Esophagus squamous epithelium (tissue), 5 donors: ENCODE measurements at regions not wholly inside any gene's neighbourhood (a gene's known extent, or its start where the extent isn't known, plus 50 kb on each side); places are given as distances from the start of the nearest gene placed in this dataset.

Experiments used
- DNase-seq: peaks from one replicate; lab custom pipeline; 2025; lab: John Stamatoyannopoulos, UW
- H3K27ac ChIP-seq, 4 donors: fragments of 200-600 bp; sonication (generic); one replicate each; pipeline ENCODE4 v1.5.1; 2016 to 2019; ENCODE audit warnings: mild to moderate bottlenecking in 1 of 4
- H3K27me3 ChIP-seq, 4 donors: fragments of 200-600 bp; sonication (generic); 1 replicate in 3 of 4; 2 replicates in 1 of 4; pipeline versions ENCODE4 v1.5.1 to v1.6.0; 2017 to 2021; ENCODE audit warnings: antibody characterized with exemption in 1 of 4
- H3K36me3 ChIP-seq, 3 donors: fragments of 200-600 bp; sonication (generic); one replicate each; pipeline ENCODE4 v1.5.1; 2016 to 2019
- H3K4me1 ChIP-seq, 3 donors: fragments of 200-600 bp; sonication (generic); one replicate each; pipeline ENCODE4 v1.5.1; 2017 to 2019
- H3K4me3 ChIP-seq, 4 donors: fragments of 200-600 bp; sonication (generic); 1 replicate in 3 of 4; 2 replicates in 1 of 4; pipeline ENCODE4 v1.5.1; 2016 to 2019; ENCODE audit warnings: mild to moderate bottlenecking in 2 of 4, moderate library complexity in 1 of 4
- H3K9me3 ChIP-seq, 3 donors: fragments of 200-600 bp; sonication (generic); one replicate each; pipeline ENCODE4 v1.5.1; 2016 to 2019
- POLR2A ChIP-seq, 4 donors: fragments of 450-650 bp; IDR thresholded peaks; one replicate each; pipeline ENCODE4 v1.6.1; 2017; ENCODE audit warnings: antibody characterized with exemption in 4 of 4, mild to moderate bottlenecking in 4 of 4, moderate library complexity in 3 of 4
- WGBS, 2 donors: methylation state at CpG; one replicate each; pipeline ENCODE4 v1.1.5; 2018; 5-methylcytosine and 5-hydroxymethylcytosine counted together
- intact Hi-C: fragments of 100-400 bp; cut with DNase I; formaldehyde crosslinking; loops from one replicate; pipeline ENCODE4 v1.15.0; 2022
- TF ChIP-seq, protein P1 (sequence below), 6 experiments: fragments of 450-650 bp in 4 of 6; fragments of 200-600 bp in 2 of 6; sonication (generic) in 2 of 6; IDR thresholded peaks; one replicate each; pipeline ENCODE4 v1.5.1; 2016 to 2019; ENCODE audit warnings: antibody characterized with exemption in 6 of 6, mild to moderate bottlenecking in 4 of 6, moderate library complexity in 4 of 6
- donor health status: DM: yes; HTN: yes; CAD: no.

DNA sequence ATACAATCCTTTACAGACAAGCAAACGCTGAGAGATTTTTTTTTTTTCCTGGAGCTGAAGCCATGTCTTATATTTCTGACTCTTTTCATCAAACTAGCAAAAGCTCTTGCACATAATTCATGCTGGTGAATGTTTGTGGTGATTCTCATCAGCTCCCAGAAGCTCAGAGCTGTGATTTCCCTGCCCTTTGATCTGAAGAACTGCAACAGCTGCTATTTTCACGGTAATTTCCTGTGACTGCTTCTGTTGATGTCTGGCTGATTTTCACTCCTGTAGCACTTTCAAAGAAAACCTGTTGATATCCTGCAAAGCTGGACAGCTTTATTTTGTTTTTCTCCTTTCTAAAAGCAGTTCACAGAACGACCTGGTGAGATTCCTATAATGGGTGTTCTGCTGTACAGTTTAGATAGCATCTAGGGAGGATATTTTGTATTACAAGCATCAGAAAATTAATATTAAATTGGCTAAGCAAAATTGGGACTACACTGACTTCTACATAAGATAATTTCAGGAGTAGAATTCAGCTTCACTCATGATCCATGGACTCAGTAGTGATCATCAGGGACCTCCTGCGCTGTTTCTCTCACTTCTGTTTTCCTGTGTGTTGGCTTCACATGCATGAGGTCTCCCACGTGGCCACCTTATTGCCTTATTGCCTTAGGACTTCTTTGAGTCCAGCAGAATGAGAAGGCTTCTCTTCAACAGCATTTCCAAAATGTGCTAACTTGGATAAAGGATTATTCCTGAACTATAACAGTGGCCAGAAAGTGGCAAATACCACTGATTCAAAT is 1111.6 kb upstream of the SORCS1 start:
- Histone ChIP-seq H3K27me3 (no peaks in the 10 kb centered on the region), H3K9me3 (peaks cover 0 to 15% (median 0%) of the 10 kb centered on the region in 3 donors), H3K4me3 (no peak overlapping the region), H3K36me3 (no peaks in the 10 kb centered on the region), H3K27ac (no peak overlapping the region), H3K4me1 (no peaks in the 10 kb centered on the region)
- intact Hi-C loops, result no loop called here
- no peak for DNase-seq
- TF ChIP-seq, protein P1, sequence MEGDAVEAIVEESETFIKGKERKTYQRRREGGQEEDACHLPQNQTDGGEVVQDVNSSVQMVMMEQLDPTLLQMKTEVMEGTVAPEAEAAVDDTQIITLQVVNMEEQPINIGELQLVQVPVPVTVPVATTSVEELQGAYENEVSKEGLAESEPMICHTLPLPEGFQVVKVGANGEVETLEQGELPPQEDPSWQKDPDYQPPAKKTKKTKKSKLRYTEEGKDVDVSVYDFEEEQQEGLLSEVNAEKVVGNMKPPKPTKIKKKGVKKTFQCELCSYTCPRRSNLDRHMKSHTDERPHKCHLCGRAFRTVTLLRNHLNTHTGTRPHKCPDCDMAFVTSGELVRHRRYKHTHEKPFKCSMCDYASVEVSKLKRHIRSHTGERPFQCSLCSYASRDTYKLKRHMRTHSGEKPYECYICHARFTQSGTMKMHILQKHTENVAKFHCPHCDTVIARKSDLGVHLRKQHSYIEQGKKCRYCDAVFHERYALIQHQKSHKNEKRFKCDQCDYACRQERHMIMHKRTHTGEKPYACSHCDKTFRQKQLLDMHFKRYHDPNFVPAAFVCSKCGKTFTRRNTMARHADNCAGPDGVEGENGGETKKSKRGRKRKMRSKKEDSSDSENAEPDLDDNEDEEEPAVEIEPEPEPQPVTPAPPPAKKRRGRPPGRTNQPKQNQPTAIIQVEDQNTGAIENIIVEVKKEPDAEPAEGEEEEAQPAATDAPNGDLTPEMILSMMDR (IDR thresholded peaks at IDR 0.05), result no peak
- no peak for TF ChIP-seq POLR2A (IDR thresholded peaks at IDR 0.05)
- WGBS, 2 donors, result 29 to 37% methylated on average over 5 of the region's 5 CpGs

DNA sequence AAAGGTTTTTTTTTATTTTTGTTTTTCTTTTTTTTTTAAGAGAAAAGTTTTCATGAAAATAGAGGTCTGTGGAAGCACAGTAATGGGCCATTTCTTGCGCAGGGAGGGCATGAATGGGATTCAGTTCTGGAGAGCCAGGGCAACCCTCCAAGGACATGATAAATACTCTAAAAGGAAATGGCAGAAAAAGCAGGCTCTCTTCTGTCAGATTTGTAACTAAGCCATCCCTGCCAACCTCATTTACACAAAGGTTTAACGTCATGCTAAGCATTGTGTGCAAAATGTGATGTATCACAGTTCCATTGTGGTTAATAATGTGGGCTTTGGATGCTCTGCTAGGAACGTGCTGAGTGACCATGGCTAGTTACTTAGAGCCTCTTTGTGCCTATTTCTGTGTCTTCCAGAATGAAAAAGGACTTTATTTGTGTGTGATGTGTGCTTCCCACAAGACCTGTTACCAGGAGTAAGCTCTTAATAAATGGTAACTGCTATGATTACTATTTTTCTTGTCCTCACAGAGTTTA is 1095.9 kb upstream of the SORCS1 start:
- DNase-seq, result no peak
- Histone ChIP-seq H3K4me1 (no peaks in the 10 kb centered on the region), H3K27ac (no peak overlapping the region), H3K36me3 (no peaks in the 10 kb centered on the region), H3K9me3 (no peaks in the 10 kb centered on the region), H3K4me3 (no peak overlapping the region), H3K27me3 (no peaks in the 10 kb centered on the region)
- TF ChIP-seq, protein P1 (IDR thresholded peaks at IDR 0.05), result no peak
- no peak for TF ChIP-seq POLR2A (IDR thresholded peaks at IDR 0.05)
- WGBS, 2 donors, result 27 to 35% methylated on average over 3 of the region's 3 CpGs
- intact Hi-C loops, result no loop called here

DNA sequence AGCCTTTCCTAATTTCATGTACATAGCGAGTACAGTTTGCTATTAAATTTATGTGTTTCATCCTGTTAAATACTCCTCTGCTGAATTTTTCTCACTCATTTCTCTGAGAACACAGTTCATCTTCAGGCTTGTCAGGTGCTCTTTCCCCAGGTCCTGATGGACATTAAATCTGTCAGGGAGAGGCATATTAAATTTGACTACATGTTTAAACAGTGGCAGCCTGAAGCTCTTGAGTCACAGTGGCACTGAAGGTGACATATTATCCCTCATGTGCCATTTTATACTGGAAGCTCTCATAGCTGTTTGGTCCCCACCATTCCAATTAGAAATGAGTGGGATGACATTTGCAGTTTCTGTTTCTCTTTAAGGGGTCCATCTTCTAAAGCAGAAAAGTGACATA is 1089.6 kb upstream of the SORCS1 start:
- H3K4me3 ChIP-seq, result no peak overlapping the region
- no peak for TF ChIP-seq POLR2A (IDR thresholded peaks at IDR 0.05)
- TF ChIP-seq, protein P1 (IDR thresholded peaks at IDR 0.05), result no peak
- no peaks in the 10 kb centered on the region for H3K36me3 ChIP-seq
- no peak overlapping the region for H3K27ac ChIP-seq
- DNase-seq, result no peak
- 76 to 79% methylated on average over 1 of the region's 1 CpG for WGBS, 2 donors
- intact Hi-C loops, result no loop called here
- H3K27me3 ChIP-seq, result no peaks in the 10 kb centered on the region
- H3K9me3 ChIP-seq, result no peaks in the 10 kb centered on the region
- no peaks in the 10 kb centered on the region for H3K4me1 ChIP-seq

DNA sequence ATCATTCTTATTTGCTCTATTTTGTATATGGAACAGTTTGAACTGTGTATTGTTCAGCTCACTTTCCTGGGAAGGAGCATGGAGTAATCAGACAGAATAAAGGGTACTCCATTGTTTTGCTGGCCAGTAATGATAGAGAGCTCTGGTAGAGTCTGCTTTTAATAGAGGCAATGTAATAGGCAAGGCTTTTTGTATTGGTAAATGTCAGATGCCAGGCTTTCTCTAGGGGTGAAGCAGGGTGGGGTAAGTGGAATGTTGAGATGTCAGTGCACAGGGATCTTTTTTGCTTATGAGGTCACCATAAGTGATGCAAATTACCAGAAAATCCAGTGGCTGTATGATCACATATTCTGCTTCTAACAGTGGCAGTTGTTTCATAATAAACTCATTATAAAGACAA is 1088.3 kb upstream of the SORCS1 start:
- Histone ChIP-seq H3K9me3 (no peaks in the 10 kb centered on the region), H3K4me3 (no peak overlapping the region), H3K27ac (no peak overlapping the region), H3K36me3 (no peaks in the 10 kb centered on the region), H3K27me3 (no peaks in the 10 kb centered on the region), H3K4me1 (no peaks in the 10 kb centered on the region)
- no peak for DNase-seq
- no peak for TF ChIP-seq POLR2A (IDR thresholded peaks at IDR 0.05)
- TF ChIP-seq, protein P1 (IDR thresholded peaks at IDR 0.05), result no peak
- intact Hi-C loops, result no loop called here

DNA sequence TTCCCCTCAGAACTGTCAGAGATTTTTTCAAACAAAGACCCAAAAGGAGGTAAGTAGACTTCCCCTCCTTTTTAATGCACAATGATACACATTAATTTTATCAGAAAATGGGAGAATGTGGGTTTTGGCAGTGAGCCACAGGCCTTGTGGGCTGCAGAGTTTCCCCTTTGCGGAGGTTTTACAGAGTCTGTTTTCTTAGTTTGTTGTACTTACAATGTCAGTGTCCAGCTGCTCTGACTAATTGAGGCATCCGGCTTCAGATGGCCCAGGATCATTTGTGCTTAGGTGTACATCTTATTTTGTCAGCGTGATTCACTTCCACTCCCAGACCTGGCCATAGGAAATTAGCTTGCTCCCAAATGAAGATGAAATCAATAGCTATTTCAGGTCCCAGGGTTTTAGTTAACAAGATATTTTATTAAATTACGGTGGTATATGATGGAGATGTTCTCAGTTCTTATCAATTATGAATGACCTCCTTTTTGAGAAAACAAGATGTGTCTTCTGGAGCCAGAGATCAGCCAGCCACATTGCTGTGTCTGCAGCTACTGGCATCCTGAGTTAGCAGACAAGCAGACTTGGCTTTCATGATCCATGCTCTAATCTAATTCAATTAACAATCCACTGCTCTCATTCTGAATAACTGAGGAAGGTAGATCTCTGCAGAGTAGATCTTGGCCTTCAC is 1086.6 kb upstream of the SORCS1 start:
- no peak for DNase-seq
- H3K4me3 ChIP-seq, result no peak overlapping the region
- peaks cover 0 to 4% (median 0%) of the 10 kb centered on the region in 3 donors for H3K9me3 ChIP-seq
- H3K36me3 ChIP-seq, result no peaks in the 10 kb centered on the region
- 58 to 61% methylated on average over 4 of the region's 4 CpGs for WGBS, 2 donors
- no peaks in the 10 kb centered on the region for H3K4me1 ChIP-seq
- H3K27me3 ChIP-seq, result no peaks in the 10 kb centered on the region
- TF ChIP-seq POLR2A (IDR thresholded peaks at IDR 0.05), result no peak
- TF ChIP-seq, protein P1 (IDR thresholded peaks at IDR 0.05), result no peak
- intact Hi-C loops, result no loop called here
- H3K27ac ChIP-seq, result no peak overlapping the region
